ENCODE measurements at regions not wholly inside any gene's neighbourhood (a gene's known extent, or its start where the extent isn't known, plus 50 kb on each side); places are given as distances from the start of the nearest gene placed in this dataset.
"Not testable (repeated sequence)": the region's sequence is repeated elsewhere in the genome, so short reads cannot be mapped to it uniquely, and the experiment has no call there.

DNA sequence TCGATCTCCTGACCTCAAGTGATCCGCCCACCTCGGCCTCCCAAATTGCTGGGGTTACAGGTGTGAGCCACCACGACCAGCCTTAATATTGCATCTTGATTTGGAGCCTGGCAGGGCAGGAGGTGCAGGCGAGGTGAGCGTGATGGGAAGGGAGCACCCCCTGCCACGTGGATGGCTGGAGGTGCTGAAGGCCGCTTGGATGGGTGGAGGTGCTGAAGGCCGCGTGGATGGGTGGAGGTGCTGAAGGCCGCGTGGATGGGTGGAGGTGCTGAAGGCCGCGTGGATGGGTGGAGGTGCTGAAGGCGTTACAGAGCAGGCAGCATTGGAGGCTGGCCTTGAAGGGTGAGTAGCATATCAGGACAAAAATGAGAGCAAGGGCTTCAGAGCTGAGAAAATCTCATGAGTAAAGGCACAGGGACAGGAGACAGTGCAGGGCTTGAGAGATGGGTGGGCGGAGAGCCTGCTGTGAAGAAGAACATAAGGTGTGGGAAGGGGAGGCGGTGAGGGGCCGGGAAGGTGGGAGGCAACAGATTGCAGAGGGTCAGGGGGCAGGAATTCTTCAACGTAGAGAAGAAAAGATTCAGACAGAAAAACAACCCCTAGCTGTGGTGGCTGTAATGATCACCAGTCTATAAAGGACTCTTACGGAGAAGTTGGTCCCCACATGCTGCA is 101.7 kb upstream of the SEC14L1 start:
- no peak for DNase-seq

- DNase-seq: no peak
These were observed 98.1 kb upstream of the SEC14L1 start for GRCh38 chr17:77042476-77043231.

DNA sequence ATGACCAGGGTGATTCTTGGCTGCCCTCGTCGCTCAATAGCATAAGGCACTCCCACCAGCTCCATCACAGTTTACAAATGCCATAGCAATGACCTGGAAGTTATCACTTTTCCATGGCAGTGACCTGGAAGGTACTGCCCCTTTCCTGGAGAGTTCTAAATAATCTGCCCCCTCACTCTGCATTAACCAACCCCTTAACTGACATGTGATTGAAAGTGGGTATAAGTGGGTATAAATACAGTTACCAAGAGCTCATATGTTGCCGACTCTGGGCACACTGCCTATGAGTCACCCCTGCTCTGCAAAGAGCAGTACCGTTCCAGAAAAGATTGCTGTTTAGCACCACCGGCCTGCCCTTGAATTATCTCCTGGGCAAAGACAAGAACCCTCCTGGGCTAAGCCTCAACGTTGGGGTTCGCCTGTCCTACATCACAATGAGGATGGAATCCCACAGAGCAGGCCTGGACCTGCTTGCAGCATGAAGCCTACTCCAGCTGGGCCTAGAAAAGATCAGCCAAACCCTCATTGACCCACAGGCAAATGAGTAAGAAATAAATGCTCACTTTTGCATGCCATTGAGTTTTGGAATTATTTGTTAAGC is 95.2 kb upstream of the SEC14L1 start:
- DNase-seq: no peak

- no peak for DNase-seq
These were observed 91.3 kb upstream of the SEC14L1 start for GRCh38 chr17:77049440-77049839.

- DNase-seq: not testable (repeated sequence)
These were observed 89.9 kb upstream of the SEC14L1 start for GRCh38 chr17:77050901-77051300.

DNA sequence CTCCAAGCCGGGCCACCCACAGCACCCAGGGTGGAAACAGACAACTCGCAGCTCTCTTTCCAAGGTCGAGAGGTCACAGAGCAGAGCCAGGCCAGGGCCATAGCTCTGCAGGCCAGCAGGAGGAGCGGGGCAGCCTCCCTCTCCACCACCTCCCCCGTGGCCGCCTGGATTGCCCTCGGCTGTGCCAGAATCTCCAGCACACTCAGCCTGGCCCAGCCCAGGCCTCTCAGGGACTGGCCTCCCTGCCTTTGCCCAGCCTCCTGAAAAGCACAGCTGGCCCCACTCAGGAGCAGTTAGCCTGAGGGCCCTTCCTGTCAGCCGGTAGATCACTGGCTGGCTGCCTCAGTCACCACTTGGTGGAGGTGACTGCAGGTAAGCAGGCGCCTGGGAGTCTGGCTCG is 85.8 kb upstream of the SEC14L1 start:
- no peak for DNase-seq

DNA sequence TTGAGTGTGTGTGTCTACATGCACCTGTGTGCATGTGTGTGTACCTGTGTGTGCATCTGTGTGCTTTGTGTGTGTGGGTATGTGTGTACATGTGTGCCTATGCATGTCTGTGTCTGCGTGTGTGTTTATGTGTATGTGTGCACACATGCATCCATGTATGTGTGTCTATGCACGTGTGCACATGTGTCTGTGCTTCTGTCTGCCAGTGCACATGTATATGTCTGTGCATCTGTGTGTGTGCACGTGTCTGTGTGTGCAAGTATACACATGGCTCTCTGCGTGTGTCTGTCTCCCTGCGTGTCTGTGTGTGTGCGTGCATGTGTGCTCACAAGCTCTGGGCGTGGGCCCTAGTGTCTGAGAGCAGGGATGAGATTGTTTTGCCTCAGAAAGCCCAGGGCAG is 85.3 kb upstream of the SEC14L1 start:
- no peak for DNase-seq

DNA sequence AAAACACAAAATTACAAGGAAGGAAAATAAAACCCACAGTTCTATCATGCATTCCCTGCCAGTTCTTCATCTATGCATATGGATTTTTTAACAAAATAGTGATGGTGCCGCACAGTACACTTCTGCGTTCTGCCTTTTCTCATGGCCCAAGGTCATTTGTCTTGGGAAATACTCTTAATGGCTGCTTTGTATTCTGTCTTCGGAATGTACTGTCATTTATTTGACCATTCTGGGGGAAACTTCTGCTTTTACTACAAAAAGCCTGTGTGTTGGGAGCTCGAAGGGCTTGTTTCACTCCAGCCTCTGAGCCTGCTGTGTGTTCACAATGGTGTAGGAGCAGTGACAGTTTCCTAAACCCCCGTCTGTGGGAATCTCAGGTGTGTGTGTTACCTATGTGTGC is 82.8 kb upstream of the SEC14L1 start:
- no peak for DNase-seq

- no peak for DNase-seq
These were observed 79.1 kb upstream of the SEC14L1 start for GRCh38 chr17:77061669-77062068.

GRCh38 chr17:77064598-77064997 is 76.2 kb upstream of the SEC14L1 start:
- no peak for DNase-seq

DNA sequence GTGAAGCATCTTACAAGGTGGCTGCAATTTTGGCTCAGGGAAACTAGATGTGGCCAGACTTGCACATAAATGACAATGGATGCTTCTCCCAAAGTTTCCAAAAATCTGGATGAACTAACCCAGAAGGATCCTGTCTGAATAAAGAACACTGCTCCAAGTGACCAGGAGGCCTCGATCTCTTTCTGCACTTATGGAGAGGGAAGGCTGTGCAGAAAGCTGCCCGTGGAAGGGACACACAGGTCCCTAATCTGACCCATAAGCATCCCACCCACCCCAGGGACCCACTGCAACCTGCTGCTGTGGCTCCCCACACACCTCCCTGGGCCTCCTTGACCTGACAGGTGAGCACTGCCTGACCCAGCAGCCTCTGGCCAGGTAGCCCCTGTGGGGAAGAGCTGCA is 74.6 kb upstream of the SEC14L1 start:
- DNase-seq: no peak

GRCh38 chr17:77066726-77067409 is 73.9 kb upstream of the SEC14L1 start:
- peak; percentile 17 for DNase-seq

- DNase-seq: no peak
These were observed 71.9 kb upstream of the SEC14L1 start for GRCh38 chr17:77068915-77069314.

GRCh38 chr17:77070888-77071279 is 69.9 kb upstream of the SEC14L1 start:
- no peak for DNase-seq

DNA sequence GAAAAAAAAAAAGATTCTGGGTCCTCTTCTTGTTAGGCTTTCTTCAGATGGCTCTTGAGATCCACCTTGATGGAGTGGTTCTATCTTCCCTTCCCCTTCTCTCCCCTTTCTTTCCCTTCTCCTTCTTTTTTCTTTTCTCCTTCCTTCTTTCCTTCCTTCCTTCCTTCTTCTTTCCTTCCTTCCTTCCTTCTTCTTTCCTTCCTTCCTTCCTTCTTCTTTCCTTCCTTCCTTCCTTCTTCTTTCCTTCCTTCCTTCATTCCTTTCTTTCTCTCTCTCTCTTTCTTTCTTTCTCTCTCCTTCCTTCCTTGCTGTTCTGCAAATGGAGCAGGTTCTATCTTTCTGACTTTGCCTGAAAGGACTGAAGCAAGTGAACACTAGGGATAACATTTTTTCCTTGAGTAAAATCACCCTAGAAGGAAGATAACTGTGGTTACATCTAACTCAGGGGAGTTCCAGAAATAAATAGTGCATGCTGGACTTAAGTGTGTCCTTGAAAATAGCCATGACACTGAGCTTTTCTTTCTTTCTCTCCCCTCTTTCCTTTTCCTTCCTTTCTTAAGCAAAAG is 68.8 kb upstream of the SEC14L1 start:
- no peak for DNase-seq

- no peak for DNase-seq
These were observed 68.1 kb upstream of the SEC14L1 start for GRCh38 chr17:77072670-77073069.

DNA sequence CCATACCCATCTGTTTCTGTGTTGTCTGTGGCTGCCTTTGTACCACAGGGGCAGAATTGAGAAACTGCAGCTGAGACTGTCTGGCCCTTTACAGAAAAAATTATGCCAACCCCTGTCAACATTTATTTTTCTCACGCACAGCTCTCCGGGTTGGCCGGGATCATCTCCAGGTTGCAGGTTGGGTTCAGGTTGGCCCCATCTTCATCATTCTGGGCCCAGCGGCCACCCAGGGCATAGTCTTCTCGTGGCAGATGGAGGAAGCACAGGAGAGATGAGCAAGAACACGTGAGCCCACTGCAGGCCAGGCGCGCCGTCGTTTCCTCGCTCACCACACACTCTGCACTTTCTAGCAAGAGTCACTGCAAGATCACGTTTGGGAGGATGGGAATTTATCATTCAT is 66.1 kb upstream of the SEC14L1 start:
- DNase-seq: no peak

DNA sequence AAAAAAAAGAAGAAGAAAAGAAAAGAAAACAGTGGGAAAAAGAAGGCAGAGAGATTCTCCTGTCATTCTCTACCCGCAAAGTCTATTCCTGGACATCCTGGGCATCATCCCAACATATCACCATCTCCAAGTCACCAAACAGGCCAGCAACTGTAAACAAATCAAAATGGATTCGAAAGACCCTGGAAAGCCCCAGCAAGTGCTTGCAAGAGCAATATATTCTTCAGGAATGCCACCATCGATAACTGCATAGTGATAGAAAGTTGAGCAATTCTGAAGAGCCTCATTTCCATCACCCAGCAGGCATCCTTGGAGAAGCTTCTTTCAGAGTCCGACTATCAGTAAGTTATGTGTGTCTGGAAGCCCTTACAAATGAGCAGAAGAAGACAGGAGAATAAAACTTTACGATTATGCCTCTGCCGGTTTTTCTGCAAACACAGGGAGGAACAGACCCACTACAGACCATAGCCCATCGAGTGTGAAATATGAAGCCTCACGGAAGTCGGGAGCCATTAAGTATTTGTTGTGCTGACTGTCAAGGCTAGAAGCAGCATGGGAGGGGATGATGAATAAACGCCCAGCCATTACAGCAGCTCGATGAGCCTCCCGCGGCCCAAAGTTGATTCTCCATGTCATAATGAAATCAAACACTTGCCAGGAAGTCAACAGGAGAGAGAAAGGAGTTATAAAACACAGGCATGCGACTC is 64.5 kb upstream of the SEC14L1 start:
- DNase-seq: no peak

DNA sequence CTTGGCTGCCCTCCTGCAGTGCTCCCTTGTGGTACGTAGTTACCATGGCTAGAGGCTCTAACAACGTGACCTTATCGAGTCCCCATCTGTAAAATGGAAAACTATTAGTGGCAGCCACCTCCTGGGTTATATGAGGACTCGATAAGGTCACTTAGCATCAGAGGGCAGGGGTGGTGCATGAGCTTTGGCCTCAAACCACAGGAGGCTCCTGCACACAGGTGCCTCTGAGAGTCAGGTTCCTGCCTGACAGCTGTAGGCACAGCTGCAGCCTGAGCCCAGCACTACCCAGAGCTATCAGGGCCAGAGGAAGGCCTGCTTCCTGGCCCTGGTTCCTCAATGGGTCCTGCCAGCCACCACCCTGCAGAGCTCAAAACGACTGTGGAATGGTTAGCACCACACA is 57.2 kb upstream of the SEC14L1 start:
- DNase-seq: no peak

DNA sequence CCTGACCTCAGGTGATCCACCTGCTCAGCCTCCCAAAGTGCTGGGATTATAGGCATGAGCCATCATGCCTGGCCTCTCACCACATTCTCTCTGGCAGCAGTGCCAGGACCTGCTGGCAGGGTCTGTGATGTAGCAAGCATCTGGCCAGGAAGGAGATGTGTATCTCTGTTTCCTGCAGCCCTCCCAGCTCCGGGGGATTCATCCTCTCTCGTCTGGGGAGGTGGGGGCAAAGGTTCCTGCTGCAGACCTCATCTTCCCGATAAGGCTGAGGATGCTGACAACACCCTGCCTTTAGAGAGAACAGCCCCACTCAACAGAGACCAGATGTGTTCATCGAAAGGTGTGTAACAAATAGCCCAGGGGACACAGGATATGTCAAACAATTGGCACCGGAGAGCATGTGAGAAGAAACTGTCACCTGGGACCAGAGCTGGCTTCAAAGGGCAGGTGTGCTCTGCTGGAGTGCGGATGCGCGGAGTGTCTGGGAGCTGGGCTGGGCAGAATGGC is 54.8 kb upstream of the SEC14L1 start:
- DNase-seq: no peak

- peak; percentile 62 for DNase-seq
These were observed 54.2 kb upstream of the SEC14L1 start for GRCh38 chr17:77086433-77087010.
